ENCODE measurements at regions not wholly inside any gene's neighbourhood (a gene's known extent, or its start where the extent isn't known, plus 50 kb on each side); places are given as distances from the start of the nearest gene placed in this dataset.

DNA sequence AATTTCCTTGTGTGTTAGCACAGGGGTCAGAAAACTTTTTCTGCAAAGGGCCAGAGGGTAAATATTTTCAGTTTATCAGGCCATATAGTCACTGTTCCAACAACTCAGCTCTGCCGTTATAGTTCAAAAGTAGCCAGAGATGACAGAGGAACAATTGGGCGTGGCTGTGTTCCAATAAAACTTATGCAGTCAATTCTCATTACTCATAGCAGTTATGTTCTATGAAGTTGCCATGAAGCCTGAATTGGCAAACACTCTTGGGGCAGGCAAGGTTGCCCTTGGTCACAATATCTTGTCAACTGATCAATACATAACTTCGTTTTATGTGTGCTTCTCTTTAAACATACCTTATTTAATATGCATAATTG, 304.2 kb downstream of the TFAP2C start:
- no peaks in the 10 kb centered on the region for H3K4me1 ChIP-seq (ENCODE audit: control insufficient read depth, insufficient read depth, low read length)

DNA sequence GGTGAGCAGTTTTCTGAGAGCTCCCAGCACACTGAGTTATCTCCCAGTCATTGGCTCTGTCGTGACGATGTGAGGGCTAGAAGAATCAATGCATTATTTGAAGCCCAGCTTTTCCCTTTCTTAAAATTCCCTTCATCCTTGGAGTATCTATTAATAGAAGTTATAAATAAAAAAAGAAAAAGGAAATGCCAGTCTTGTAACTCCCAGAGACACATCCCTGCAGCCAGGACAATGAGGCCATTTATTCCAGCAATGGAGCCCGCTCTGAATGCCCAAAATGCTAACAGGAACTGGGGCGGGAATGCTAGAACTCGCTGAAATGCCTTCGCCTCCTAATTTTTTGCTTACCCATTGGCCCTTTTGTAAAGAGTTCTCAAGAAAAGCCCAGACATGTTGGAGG, 305.8 kb downstream of the TFAP2C start:
- no peak overlapping the region for H3K4me2 ChIP-seq (ENCODE audit: low read length)
- H3K4me1 ChIP-seq (ENCODE audit: control insufficient read depth, insufficient read depth, low read length): no peaks in the 10 kb centered on the region
- no peaks in the 10 kb centered on the region for H3K27me3 ChIP-seq (ENCODE audit: control insufficient read depth, insufficient read depth, low read length)
- H3K4me3 ChIP-seq (ENCODE audit: low read length): no peak overlapping the region
- H3K9me3 ChIP-seq (replicated peaks; ENCODE audit: low read length): peaks cover 4% of the 10 kb centered on the region
- no peaks in the 10 kb centered on the region for H3K36me3 ChIP-seq (ENCODE audit: insufficient read depth, low read length)
- no peak overlapping the region for H3K9ac ChIP-seq (ENCODE audit: low read depth, low read length)

More for the DNA sequence above, 304.2 kb downstream of the TFAP2C start:
- H3K4me3 ChIP-seq (ENCODE audit: low read length): no peak overlapping the region
- H3K4me2 ChIP-seq (ENCODE audit: low read length): no peak overlapping the region
- H3K36me3 ChIP-seq (ENCODE audit: insufficient read depth, low read length): no peaks in the 10 kb centered on the region
- H3K9ac ChIP-seq (ENCODE audit: low read depth, low read length): no peak overlapping the region
- H3K9me3 ChIP-seq (replicated peaks; ENCODE audit: low read length): peaks cover 4% of the 10 kb centered on the region
- H3K27me3 ChIP-seq (ENCODE audit: control insufficient read depth, insufficient read depth, low read length): no peaks in the 10 kb centered on the region

DNA sequence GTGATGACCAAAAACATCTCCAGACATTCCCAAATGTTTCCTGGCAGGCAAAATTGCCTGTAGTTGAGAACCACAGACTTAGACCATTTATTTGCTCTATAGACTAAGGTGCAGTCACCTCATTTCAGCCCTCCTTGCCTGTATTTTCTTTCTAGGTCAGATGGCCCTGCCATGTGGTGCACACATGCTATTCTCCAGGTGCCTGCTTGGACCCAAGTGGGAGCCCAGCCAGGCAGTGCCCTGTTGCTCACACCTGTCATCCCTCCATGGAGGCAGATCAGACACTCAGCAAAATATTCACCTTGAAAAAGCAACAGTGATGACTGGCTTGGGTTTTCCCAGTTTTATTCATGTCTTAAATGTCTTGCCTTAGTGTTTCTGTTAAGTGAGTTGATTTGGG, 311.4 kb downstream of the TFAP2C start:
- no peak overlapping the region for H3K4me2 ChIP-seq (ENCODE audit: low read length)
- H3K27me3 ChIP-seq (ENCODE audit: control insufficient read depth, insufficient read depth, low read length): no peaks in the 10 kb centered on the region
- no peaks in the 10 kb centered on the region for H3K4me1 ChIP-seq (ENCODE audit: control insufficient read depth, insufficient read depth, low read length)
- peaks cover 6% of the 10 kb centered on the region for H3K9me3 ChIP-seq (replicated peaks; ENCODE audit: low read length)
- H3K4me3 ChIP-seq (ENCODE audit: low read length): no peak overlapping the region
- H3K9ac ChIP-seq (ENCODE audit: low read depth, low read length): no peak overlapping the region
- no peaks in the 10 kb centered on the region for H3K36me3 ChIP-seq (ENCODE audit: insufficient read depth, low read length)

- H3K4me2 ChIP-seq (ENCODE audit: low read length): no peak overlapping the region
- no peak overlapping the region for H3K9ac ChIP-seq (ENCODE audit: low read depth, low read length)
- H3K36me3 ChIP-seq (ENCODE audit: insufficient read depth, low read length): no peaks in the 10 kb centered on the region
- H3K4me1 ChIP-seq (ENCODE audit: control insufficient read depth, insufficient read depth, low read length): no peaks in the 10 kb centered on the region
- no peaks in the 10 kb centered on the region for H3K27me3 ChIP-seq (ENCODE audit: control insufficient read depth, insufficient read depth, low read length)
- peaks cover 9% of the 10 kb centered on the region for H3K9me3 ChIP-seq (replicated peaks; ENCODE audit: low read length)
- H3K4me3 ChIP-seq (ENCODE audit: low read length): no peak overlapping the region
Measured at GRCh38 chr20:56941101-56941686, 312.1 kb downstream of the TFAP2C start.

DNA sequence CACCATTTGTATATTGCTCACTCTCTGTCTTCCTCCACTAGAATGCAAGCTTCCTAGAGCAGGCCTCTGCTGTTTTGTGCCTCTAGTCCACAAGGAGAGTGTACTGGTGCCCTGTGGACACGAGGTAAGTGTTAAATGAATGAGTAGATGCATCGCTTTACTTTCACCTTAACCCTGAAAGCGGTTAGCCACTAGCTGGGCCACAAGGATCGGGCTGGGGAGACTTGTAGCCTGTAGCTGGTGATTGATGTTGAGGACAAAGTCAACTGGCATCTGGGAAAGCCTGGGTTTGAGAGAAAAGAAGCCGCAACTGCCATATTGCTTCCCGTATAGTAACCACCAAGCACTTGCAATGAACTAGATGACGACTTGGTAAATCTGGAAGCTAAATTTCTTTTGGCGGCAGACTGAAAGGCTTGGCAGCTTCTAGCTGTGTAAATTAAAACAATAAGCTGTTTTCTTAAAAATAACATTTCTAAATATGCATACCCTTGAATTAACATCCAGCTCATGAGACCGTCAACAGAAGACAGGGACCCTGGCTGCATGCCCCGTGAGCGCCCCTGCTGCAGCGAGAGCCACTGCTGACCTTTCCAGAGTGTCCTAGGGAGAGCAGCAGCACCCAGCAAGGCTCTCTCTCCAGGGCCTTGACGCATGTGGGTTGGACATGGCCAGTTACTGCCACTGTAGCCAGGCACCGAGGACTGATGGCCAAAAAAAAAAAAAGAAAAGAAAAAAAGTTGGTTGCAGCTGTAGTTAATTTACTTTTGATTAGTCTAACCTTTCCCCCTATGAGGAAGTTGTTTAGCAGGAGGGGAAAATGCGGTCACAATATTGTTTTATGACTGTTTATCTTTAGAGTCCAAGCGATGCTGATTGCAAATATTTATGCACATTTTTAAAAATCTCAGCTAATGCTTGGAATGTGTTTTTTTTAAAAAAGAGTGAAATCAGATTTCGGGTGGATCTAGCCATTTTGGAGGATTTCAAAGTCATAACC, 315.1 kb downstream of the TFAP2C start:
- no peak overlapping the region for H3K4me3 ChIP-seq (ENCODE audit: low read length)
- H3K36me3 ChIP-seq (ENCODE audit: insufficient read depth, low read length): no peaks in the 10 kb centered on the region
- H3K9me3 ChIP-seq (replicated peaks; ENCODE audit: low read length): peaks cover 4% of the 10 kb centered on the region
- no peaks in the 10 kb centered on the region for H3K27me3 ChIP-seq (ENCODE audit: control insufficient read depth, insufficient read depth, low read length)
- H3K4me2 ChIP-seq (ENCODE audit: low read length): no peak overlapping the region
- H3K4me1 ChIP-seq (ENCODE audit: control insufficient read depth, insufficient read depth, low read length): no peaks in the 10 kb centered on the region
- H3K9ac ChIP-seq (ENCODE audit: low read depth, low read length): no peak overlapping the region

GRCh38 chr20:56945057-56945456, 316.0 kb downstream of the TFAP2C start:
- H3K4me2 ChIP-seq (ENCODE audit: low read length): no peak overlapping the region
- H3K36me3 ChIP-seq (ENCODE audit: insufficient read depth, low read length): no peaks in the 10 kb centered on the region
- no peaks in the 10 kb centered on the region for H3K27me3 ChIP-seq (ENCODE audit: control insufficient read depth, insufficient read depth, low read length)
- peaks cover 4% of the 10 kb centered on the region for H3K9me3 ChIP-seq (replicated peaks; ENCODE audit: low read length)
- no peak overlapping the region for H3K9ac ChIP-seq (ENCODE audit: low read depth, low read length)
- no peak overlapping the region for H3K4me3 ChIP-seq (ENCODE audit: low read length)
- H3K4me1 ChIP-seq (ENCODE audit: control insufficient read depth, insufficient read depth, low read length): no peaks in the 10 kb centered on the region

DNA sequence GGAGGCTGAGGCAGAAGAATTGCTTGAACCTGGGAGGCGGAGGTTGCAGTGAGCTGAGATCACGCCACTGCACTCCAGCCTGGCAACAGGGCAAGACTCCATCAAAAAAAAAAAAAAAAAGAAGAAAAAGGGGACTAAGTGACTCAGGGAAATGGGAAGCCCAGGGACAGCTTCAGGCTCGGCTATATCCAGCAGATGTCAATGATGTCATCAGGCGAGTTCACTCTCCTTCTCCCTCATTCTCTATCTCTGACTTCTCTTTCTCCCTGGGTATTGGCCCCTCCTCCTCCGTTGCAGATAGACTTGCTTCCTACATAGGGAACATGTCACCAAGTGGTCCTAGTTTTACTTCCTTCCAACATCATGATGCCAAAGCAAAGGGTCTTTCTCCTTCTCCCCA, 316.8 kb downstream of the TFAP2C start:
- no peaks in the 10 kb centered on the region for H3K4me1 ChIP-seq (ENCODE audit: control insufficient read depth, insufficient read depth, low read length)
- no peak overlapping the region for H3K4me2 ChIP-seq (ENCODE audit: low read length)
- H3K36me3 ChIP-seq (ENCODE audit: insufficient read depth, low read length): no peaks in the 10 kb centered on the region
- H3K4me3 ChIP-seq (ENCODE audit: low read length): no peak overlapping the region
- peaks cover 4% of the 10 kb centered on the region for H3K9me3 ChIP-seq (replicated peaks; ENCODE audit: low read length)
- H3K27me3 ChIP-seq (ENCODE audit: control insufficient read depth, insufficient read depth, low read length): no peaks in the 10 kb centered on the region
- no peak overlapping the region for H3K9ac ChIP-seq (ENCODE audit: low read depth, low read length)

DNA sequence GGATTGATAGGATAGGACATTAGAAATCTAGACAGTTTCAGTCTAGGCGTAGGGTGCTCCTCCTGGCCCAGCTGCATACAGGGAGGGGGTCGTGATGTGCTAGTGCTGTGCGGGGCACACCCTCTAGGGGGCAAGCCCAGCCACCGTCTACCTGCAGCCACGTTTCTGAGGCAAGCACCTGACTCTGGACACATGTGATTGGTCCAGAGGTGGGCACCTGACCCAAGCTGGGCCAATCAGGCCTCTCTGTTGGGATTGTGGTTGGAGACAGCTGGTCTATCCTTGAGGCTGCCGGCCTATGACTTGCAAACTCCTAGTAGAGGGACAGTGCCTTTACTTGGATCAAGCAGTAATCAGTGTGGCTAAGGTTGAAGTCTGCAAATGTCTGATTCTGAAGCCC, 317.1 kb downstream of the BMP7 start:
- no peaks in the 10 kb centered on the region for H3K4me1 ChIP-seq (ENCODE audit: control insufficient read depth, insufficient read depth, low read length)
- no peaks in the 10 kb centered on the region for H3K27me3 ChIP-seq (ENCODE audit: control insufficient read depth, insufficient read depth, low read length)
- no peak overlapping the region for H3K9ac ChIP-seq (ENCODE audit: low read depth, low read length)
- no peaks in the 10 kb centered on the region for H3K36me3 ChIP-seq (ENCODE audit: insufficient read depth, low read length)
- peaks cover 5% of the 10 kb centered on the region for H3K9me3 ChIP-seq (replicated peaks; ENCODE audit: low read length)
- H3K4me2 ChIP-seq (ENCODE audit: low read length): no peak overlapping the region
- H3K4me3 ChIP-seq (ENCODE audit: low read length): no peak overlapping the region

DNA sequence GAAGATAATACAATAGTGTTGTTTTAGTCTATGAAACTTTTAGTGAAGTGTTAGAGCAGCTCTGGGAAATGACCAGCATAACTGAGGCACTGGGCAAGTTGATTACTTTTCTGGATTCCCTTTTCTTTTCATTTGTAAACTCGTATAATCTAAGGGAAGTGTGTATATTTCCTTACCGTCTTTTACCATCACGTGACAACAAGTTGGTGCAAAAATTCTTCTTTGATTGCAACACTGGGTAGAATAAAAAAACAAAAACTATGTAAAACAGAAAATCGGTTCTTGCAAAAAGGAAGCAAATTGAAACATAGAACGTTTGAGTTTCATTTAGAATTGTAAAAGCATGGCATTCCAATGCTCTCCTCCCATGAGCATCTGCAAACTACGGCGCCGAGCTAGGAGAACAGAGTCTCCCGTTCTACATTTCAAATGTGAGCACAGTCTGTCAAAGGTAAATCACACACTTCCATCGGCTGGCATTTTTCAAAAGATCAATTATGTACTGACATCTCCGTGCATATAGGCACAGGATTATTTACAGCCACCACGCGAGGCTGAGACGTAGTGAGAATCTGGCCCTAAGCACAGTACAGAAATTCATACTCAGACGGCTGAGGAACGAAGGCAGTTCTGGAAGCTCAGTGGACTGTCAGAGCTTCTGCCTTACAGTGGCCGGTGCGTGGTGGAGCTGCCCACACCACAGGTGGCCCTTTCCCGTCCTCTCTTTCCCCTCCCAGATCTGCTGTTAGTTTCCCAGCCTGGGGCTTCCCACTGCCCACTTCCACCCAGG, 314.0 kb downstream of the BMP7 start:
- H3K9me3 ChIP-seq (replicated peaks; ENCODE audit: low read length): peaks cover 7% of the 10 kb centered on the region
- H3K36me3 ChIP-seq (ENCODE audit: insufficient read depth, low read length): no peaks in the 10 kb centered on the region
- no peaks in the 10 kb centered on the region for H3K27me3 ChIP-seq (ENCODE audit: control insufficient read depth, insufficient read depth, low read length)
- no peak overlapping the region for H3K4me3 ChIP-seq (ENCODE audit: low read length)
- H3K4me1 ChIP-seq (ENCODE audit: control insufficient read depth, insufficient read depth, low read length): no peaks in the 10 kb centered on the region
- H3K4me2 ChIP-seq (ENCODE audit: low read length): no peak overlapping the region
- no peak overlapping the region for H3K9ac ChIP-seq (ENCODE audit: low read depth, low read length)

GRCh38 chr20:56953048-56953586, 313.3 kb downstream of the BMP7 start:
- no peaks in the 10 kb centered on the region for H3K36me3 ChIP-seq (ENCODE audit: insufficient read depth, low read length)
- peaks cover 7% of the 10 kb centered on the region for H3K9me3 ChIP-seq (replicated peaks; ENCODE audit: low read length)
- no peak overlapping the region for H3K4me3 ChIP-seq (ENCODE audit: low read length)
- H3K4me2 ChIP-seq (ENCODE audit: low read length): no peak overlapping the region
- no peaks in the 10 kb centered on the region for H3K27me3 ChIP-seq (ENCODE audit: control insufficient read depth, insufficient read depth, low read length)
- H3K4me1 ChIP-seq (ENCODE audit: control insufficient read depth, insufficient read depth, low read length): no peaks in the 10 kb centered on the region
- no peak overlapping the region for H3K9ac ChIP-seq (ENCODE audit: low read depth, low read length)

DNA sequence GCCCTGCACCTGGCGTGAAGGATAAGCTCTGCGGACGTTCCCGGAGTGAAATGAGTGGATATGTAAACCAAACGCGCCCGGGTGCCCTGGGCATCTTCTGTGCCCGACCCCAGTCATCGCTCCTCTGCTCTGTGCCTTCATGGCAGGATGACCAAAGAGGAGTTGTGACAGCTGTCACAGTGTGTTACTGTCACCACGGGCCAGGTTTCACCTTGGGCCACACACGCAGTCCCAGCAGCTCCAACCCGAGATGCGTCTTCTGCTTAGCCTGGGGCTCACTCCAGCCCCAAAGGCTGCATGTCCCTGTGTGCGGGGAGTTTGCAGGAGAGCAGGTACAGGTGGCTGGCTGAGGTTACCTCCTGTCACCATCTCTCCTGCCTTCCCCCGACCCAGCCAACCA, 311.6 kb downstream of the BMP7 start:
- H3K27me3 ChIP-seq (ENCODE audit: control insufficient read depth, insufficient read depth, low read length): no peaks in the 10 kb centered on the region
- H3K4me1 ChIP-seq (ENCODE audit: control insufficient read depth, insufficient read depth, low read length): no peaks in the 10 kb centered on the region
- no peak overlapping the region for H3K4me2 ChIP-seq (ENCODE audit: low read length)
- H3K4me3 ChIP-seq (ENCODE audit: low read length): no peak overlapping the region
- H3K9me3 ChIP-seq (replicated peaks; ENCODE audit: low read length): peaks cover 7% of the 10 kb centered on the region
- H3K9ac ChIP-seq (ENCODE audit: low read depth, low read length): no peak overlapping the region
- no peaks in the 10 kb centered on the region for H3K36me3 ChIP-seq (ENCODE audit: insufficient read depth, low read length)

Data from skeletal muscle satellite cell (primary cell).